ENCODE measurements at regions not wholly inside any gene's neighbourhood (a gene's known extent, or its start where the extent isn't known, plus 50 kb on each side); places are given as distances from the start of the nearest gene placed in this dataset.

- TF ChIP-seq POLR2AphosphoS5 (IDR thresholded peaks at IDR 0.05; ENCODE audit: low read depth, low read length) (no peak), POLR2A (IDR thresholded peaks at IDR 0.05; ENCODE audit: low read depth, low read length) (no peak), TAF1 (IDR thresholded peaks at IDR 0.05; ENCODE audit: low read depth, low read length) (no peak), POU2F2 (IDR thresholded peaks at IDR 0.05; ENCODE audit: low read depth, low read length) (no peak)
Measured at GRCh38 chr1:103905363-103905762, 155.7 kb downstream of the AMY1C start.
